Heart left ventricle (tissue), 13 donors: ENCODE measurements at regions not wholly inside any gene's neighbourhood (a gene's known extent, or its start where the extent isn't known, plus 50 kb on each side); places are given as distances from the start of the nearest gene placed in this dataset.

ENCODE experiments used
- POLR2A ChIP-seq, 2 donors: fragments of 450-650 bp; IDR thresholded peaks; one replicate each; pipeline ENCODE4 v1.6.1; 2017; ENCODE audit warnings: antibody characterized with exemption in 2 of 2, mild to moderate bottlenecking in 2 of 2, moderate library complexity in 2 of 2
- TF ChIP-seq, protein P1 (sequence below), 12 donors: fragments of 200-600 bp; sonication (generic) in 4 of 12; IDR thresholded peaks; one replicate each; pipeline versions ENCODE4 v1.5.0 to v1.8.0; 2018 to 2022; ENCODE audit warnings: antibody characterized with exemption in 12 of 12, mild to moderate bottlenecking in 5 of 12
- donor health status: ischemic (EF 13 %, LVEDD 7.1; RV severe dilation, severe dysfunction).
- donor health status: DM: no; HTN: yes; CAD: no.
- donor health status: DM: no; HTN: no; CAD: no.
- donor health status: ischemic (EF 25% LVEDD 6.9; RV normal size, moderate dysfunction).
- donor health status: ischemic (EF 25% LVEDD 5.7; RV mildly dilated, moderate dysfunction).
- donor health status: ischemic (EF 35%, LVEDD 5.7; RV mildly dilated, moderate dysfunction).
- donor health status: nonischemic (EF 11% LVEDD 7.7; RV severe dilation, severe dysfunction).
- donor health status: DM: yes; HTN: yes; CAD: no.
- donor health status: PGD.
- donor health status: ischemic (EF 29% LVEDD 5.4; RV normal size, mild dysfunction).
- donor health status: nonischemic (EF 23%, LVEDD 6.1; RV moderate dilation, normal function).

- TF ChIP-seq, protein P1, sequence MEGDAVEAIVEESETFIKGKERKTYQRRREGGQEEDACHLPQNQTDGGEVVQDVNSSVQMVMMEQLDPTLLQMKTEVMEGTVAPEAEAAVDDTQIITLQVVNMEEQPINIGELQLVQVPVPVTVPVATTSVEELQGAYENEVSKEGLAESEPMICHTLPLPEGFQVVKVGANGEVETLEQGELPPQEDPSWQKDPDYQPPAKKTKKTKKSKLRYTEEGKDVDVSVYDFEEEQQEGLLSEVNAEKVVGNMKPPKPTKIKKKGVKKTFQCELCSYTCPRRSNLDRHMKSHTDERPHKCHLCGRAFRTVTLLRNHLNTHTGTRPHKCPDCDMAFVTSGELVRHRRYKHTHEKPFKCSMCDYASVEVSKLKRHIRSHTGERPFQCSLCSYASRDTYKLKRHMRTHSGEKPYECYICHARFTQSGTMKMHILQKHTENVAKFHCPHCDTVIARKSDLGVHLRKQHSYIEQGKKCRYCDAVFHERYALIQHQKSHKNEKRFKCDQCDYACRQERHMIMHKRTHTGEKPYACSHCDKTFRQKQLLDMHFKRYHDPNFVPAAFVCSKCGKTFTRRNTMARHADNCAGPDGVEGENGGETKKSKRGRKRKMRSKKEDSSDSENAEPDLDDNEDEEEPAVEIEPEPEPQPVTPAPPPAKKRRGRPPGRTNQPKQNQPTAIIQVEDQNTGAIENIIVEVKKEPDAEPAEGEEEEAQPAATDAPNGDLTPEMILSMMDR (IDR thresholded peaks at IDR 0.05), result no peak
- TF ChIP-seq POLR2A (IDR thresholded peaks at IDR 0.05), result no peak
These were observed 59.2 kb upstream of the KIRREL3 start for GRCh38 chr11:127059750-127060149.
